HCEC 1CT (cell line): ENCODE measurements at regions not wholly inside any gene's neighbourhood (a gene's known extent, or its start where the extent isn't known, plus 50 kb on each side); places are given as distances from the start of the nearest gene placed in this dataset.
"Not testable (repeated sequence)": the region's sequence is repeated elsewhere in the genome, so short reads cannot be mapped to it uniquely, and the experiment has no call there.

Source experiments
- DNase-seq: peaks from one replicate; pipeline ENCODE4 v3.0.0-alpha.2; 2017

- DNase-seq, result not testable (repeated sequence)
Observed at GRCh38 chr6:11847068-11847467, 68.5 kb upstream of the ADTRP start.

- no peak for DNase-seq
Observed at GRCh38 chr6:11845664-11846577, 67.3 kb upstream of the ADTRP start.

- not testable (repeated sequence) for DNase-seq
Observed at GRCh38 chr6:11842795-11843194, 64.2 kb upstream of the ADTRP start.

GRCh38 chr6:11835065-11835464, 56.5 kb upstream of the ADTRP start:
- no peak for DNase-seq

- DNase-seq, result no peak
Observed at GRCh38 chr6:11833626-11834592, 55.3 kb upstream of the ADTRP start.

GRCh38 chr6:11831653-11832052, 53.0 kb upstream of the ADTRP start:
- DNase-seq, result no peak

GRCh38 chr6:11830520-11830919, 51.9 kb upstream of the ADTRP start:
- no peak for DNase-seq

GRCh38 chr6:11830105-11830504, 51.5 kb upstream of the ADTRP start:
- no peak for DNase-seq

- no peak for DNase-seq
Observed at GRCh38 chr6:11828262-11828870, 49.8 kb upstream of the ADTRP start.
